ENCODE measurements at regions not wholly inside any gene's neighbourhood (a gene's known extent, or its start where the extent isn't known, plus 50 kb on each side); places are given as distances from the start of the nearest gene placed in this dataset.

DNA sequence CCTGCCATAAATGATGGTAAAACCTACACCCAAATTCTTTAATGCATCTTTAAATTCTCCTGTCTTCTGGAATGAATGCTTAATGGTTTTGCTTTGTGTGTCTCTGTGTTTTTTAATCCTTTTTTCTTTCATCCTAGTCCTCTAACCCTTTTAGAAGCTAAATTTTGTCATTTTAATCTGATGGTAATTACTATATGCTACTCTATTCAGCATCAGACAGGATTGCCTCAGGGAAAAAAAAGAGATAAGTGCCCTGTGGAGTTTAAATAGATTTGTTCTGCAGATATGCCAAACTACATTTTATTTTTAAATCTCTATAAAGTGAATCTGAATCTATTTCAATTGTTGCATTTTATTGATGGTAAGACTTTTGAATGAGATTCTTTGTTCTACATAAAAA lies 966.8 kb downstream of the NSUN3 start:
- TF ChIP-seq EP300 (IDR thresholded peaks at IDR 0.05) = no peak
- TF ChIP-seq, protein P1, sequence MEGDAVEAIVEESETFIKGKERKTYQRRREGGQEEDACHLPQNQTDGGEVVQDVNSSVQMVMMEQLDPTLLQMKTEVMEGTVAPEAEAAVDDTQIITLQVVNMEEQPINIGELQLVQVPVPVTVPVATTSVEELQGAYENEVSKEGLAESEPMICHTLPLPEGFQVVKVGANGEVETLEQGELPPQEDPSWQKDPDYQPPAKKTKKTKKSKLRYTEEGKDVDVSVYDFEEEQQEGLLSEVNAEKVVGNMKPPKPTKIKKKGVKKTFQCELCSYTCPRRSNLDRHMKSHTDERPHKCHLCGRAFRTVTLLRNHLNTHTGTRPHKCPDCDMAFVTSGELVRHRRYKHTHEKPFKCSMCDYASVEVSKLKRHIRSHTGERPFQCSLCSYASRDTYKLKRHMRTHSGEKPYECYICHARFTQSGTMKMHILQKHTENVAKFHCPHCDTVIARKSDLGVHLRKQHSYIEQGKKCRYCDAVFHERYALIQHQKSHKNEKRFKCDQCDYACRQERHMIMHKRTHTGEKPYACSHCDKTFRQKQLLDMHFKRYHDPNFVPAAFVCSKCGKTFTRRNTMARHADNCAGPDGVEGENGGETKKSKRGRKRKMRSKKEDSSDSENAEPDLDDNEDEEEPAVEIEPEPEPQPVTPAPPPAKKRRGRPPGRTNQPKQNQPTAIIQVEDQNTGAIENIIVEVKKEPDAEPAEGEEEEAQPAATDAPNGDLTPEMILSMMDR (IDR thresholded peaks at IDR 0.05) = no peak
- intact Hi-C loops (cut with DNase I; ENCODE audit: low total_unique reads) = no loop called here
- Histone ChIP-seq H3K27me3 (no peaks in the 10 kb centered on the region), H3K4me1 (no peaks in the 10 kb centered on the region), H3K4me3 (no peak overlapping the region), H3K27ac (no peak overlapping the region), H3K9me3 (no peaks in the 10 kb centered on the region), H3K36me3 (no peaks in the 10 kb centered on the region)
- no peak for DNase-seq

DNA sequence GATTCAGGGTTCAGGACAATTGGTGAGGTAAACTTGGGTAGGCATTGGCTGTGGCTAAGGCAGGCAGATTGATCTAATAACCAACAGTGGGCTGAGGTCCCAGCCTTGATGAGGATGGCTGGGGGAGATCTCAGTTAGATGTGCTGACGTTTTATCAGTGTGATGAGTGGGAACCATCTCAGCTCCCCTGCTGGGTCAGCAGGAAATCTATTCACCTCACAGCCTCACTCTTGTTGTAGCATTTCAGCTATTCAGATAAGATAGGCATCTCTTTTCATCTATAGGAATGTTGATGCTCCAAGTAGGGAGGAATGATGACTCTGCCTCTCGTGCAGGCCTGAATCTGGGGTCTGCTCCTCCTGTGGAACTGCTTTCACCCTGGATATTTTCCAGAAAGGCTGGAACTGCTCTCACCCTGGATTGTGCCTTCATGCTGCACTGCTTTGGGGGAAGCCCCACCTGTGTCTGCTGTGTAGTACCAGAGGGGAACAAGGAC lies 973.7 kb downstream of the NSUN3 start:
- DNase-seq = no peak
- intact Hi-C loops (cut with DNase I; ENCODE audit: low total_unique reads) = no loop called here
- TF ChIP-seq, protein P1 (IDR thresholded peaks at IDR 0.05) = no peak
- TF ChIP-seq POLR2AphosphoS5 (IDR thresholded peaks at IDR 0.05) = no peak
- no peak for TF ChIP-seq POLR2A (IDR thresholded peaks at IDR 0.05)
- no peak for TF ChIP-seq EP300 (IDR thresholded peaks at IDR 0.05)
- Histone ChIP-seq H3K27me3 (no peaks in the 10 kb centered on the region), H3K36me3 (no peaks in the 10 kb centered on the region), H3K4me3 (no peak overlapping the region), H3K27ac (no peak overlapping the region), H3K4me1 (no peaks in the 10 kb centered on the region), H3K9me3 (peaks cover 0 to 18% (median 4%) of the 10 kb centered on the region in 4 donors)
- WGBS, 5 donors = 40 to 62% (median 60%) methylated on average over 1 to 2 of the region's 2 CpGs

DNA sequence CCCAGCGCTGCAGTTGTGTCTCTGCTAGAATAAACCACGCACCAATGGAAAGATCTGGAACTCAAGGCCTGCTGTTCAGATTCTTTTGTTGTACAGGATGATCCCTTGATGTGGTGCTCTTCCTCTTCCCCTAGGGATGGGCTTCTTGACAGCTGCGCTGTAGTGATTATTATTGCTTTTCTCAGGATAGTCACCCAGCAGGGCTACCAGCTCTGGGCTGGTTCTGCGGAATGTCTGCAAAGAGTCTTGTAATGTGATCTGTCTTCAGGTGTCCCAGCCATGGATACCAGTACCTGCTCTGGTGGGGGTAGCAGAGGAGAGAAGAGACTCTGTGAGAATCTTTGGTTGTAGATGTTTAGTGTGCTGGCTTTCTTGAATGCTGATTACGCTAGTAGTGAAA lies 974.2 kb downstream of the NSUN3 start:
- Histone ChIP-seq H3K27ac (no peak overlapping the region), H3K36me3 (no peaks in the 10 kb centered on the region), H3K4me3 (no peak overlapping the region), H3K27me3 (no peaks in the 10 kb centered on the region), H3K9me3 (peaks cover 0 to 18% (median 4%) of the 10 kb centered on the region in 4 donors), H3K4me1 (no peaks in the 10 kb centered on the region)
- TF ChIP-seq POLR2A (IDR thresholded peaks at IDR 0.05) (no peak), POLR2AphosphoS5 (IDR thresholded peaks at IDR 0.05) (no peak), EP300 (IDR thresholded peaks at IDR 0.05) (no peak)
- TF ChIP-seq, protein P1 (IDR thresholded peaks at IDR 0.05) = no peak
- no peak for DNase-seq
- WGBS, 5 donors = 76 to 100% (median 96%) methylated on average over 3 to 5 of the region's 5 CpGs
- intact Hi-C loops (cut with DNase I; ENCODE audit: low total_unique reads) = no loop called here

DNA sequence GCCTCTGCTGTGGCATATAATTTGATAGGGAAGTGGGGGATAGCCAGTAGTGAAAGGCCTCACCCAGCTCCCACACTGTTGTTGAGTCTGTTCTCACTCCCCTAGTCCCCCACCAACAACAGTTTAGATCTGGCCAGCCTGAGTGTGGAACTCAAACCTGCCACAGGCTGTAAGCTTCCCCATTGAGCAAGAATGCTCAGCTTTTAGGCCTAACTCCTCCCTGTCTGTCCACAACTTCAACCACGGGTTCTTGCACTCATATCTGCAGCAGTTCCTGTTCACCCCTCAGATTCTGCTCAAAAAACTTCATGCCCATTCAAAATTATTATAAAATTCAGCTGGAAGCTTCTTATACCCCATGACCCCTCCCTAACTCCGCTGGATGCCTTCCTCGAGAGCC lies 975.1 kb downstream of the NSUN3 start:
- H3K4me3 ChIP-seq = no peak overlapping the region
- TF ChIP-seq, protein P1 (IDR thresholded peaks at IDR 0.05) = no peak
- TF ChIP-seq EP300 (IDR thresholded peaks at IDR 0.05) = no peak
- TF ChIP-seq POLR2AphosphoS5 (IDR thresholded peaks at IDR 0.05) = no peak
- TF ChIP-seq POLR2A (IDR thresholded peaks at IDR 0.05) = no peak
- intact Hi-C loops (cut with DNase I; ENCODE audit: low total_unique reads) = no loop called here
- no peak for DNase-seq
- H3K27me3 ChIP-seq = no peaks in the 10 kb centered on the region
- WGBS, 5 donors = 80 to 91% (median 89%) methylated on average over 3 of the region's 3 CpGs
- no peaks in the 10 kb centered on the region for H3K36me3 ChIP-seq
- H3K9me3 ChIP-seq = peaks cover 0 to 18% (median 4%) of the 10 kb centered on the region in 4 donors
- no peak overlapping the region for H3K27ac ChIP-seq
- H3K4me1 ChIP-seq = no peaks in the 10 kb centered on the region

Measured in stomach (tissue), 8 donors.